Esophagus squamous epithelium (tissue), 5 donors: ENCODE measurements at regions not wholly inside any gene's neighbourhood (a gene's known extent, or its start where the extent isn't known, plus 50 kb on each side); places are given as distances from the start of the nearest gene placed in this dataset.

Experiments
- DNase-seq: peaks from one replicate; lab custom pipeline; 2025; lab: John Stamatoyannopoulos, UW
- H3K27ac ChIP-seq, 4 donors: fragments of 200-600 bp; sonication (generic); one replicate each; pipeline ENCODE4 v1.5.1; 2016 to 2019; ENCODE audit warnings: mild to moderate bottlenecking in 1 of 4
- H3K27me3 ChIP-seq, 4 donors: fragments of 200-600 bp; sonication (generic); 1 replicate in 3 of 4; 2 replicates in 1 of 4; pipeline versions ENCODE4 v1.5.1 to v1.6.0; 2017 to 2021; ENCODE audit warnings: antibody characterized with exemption in 1 of 4
- H3K36me3 ChIP-seq, 3 donors: fragments of 200-600 bp; sonication (generic); one replicate each; pipeline ENCODE4 v1.5.1; 2016 to 2019
- H3K4me1 ChIP-seq, 3 donors: fragments of 200-600 bp; sonication (generic); one replicate each; pipeline ENCODE4 v1.5.1; 2017 to 2019
- H3K4me3 ChIP-seq, 4 donors: fragments of 200-600 bp; sonication (generic); 1 replicate in 3 of 4; 2 replicates in 1 of 4; pipeline ENCODE4 v1.5.1; 2016 to 2019; ENCODE audit warnings: mild to moderate bottlenecking in 2 of 4, moderate library complexity in 1 of 4
- H3K9me3 ChIP-seq, 3 donors: fragments of 200-600 bp; sonication (generic); one replicate each; pipeline ENCODE4 v1.5.1; 2016 to 2019
- POLR2A ChIP-seq, 4 donors: fragments of 450-650 bp; IDR thresholded peaks; one replicate each; pipeline ENCODE4 v1.6.1; 2017; ENCODE audit warnings: antibody characterized with exemption in 4 of 4, mild to moderate bottlenecking in 4 of 4, moderate library complexity in 3 of 4
- WGBS, 2 donors: methylation state at CpG; one replicate each; pipeline ENCODE4 v1.1.5; 2018; 5-methylcytosine and 5-hydroxymethylcytosine counted together
- intact Hi-C: fragments of 100-400 bp; cut with DNase I; formaldehyde crosslinking; loops from one replicate; pipeline ENCODE4 v1.15.0; 2022
- TF ChIP-seq, protein P1 (sequence below), 6 experiments: fragments of 450-650 bp in 4 of 6; fragments of 200-600 bp in 2 of 6; sonication (generic) in 2 of 6; IDR thresholded peaks; one replicate each; pipeline ENCODE4 v1.5.1; 2016 to 2019; ENCODE audit warnings: antibody characterized with exemption in 6 of 6, mild to moderate bottlenecking in 4 of 6, moderate library complexity in 4 of 6
- donor health status: DM: yes; HTN: yes; CAD: no.

DNA sequence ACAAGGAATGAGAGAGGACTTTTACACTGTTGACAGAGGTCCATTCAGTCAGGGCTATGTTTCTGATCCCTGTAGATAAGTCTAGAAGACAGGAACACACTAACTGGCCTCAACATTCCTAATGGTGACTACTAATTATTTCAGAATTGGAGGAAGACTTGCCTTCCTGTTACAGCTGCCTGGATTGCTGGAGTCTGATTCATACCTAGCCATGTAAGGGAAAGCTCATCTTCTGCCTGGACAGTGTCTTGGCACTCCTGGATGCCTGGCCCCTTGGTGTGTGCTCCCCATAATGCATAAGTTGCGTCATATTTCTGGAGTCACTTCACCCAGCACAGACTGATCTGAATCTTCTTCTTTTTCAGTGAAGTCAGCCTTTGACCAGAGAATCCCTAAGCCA, 326.0 kb upstream of the RUNX1 start:
- 100% methylated on average over 1 of the region's 1 CpG for WGBS, 2 donors
- H3K27ac ChIP-seq, result no peak overlapping the region
- H3K36me3 ChIP-seq, result no peaks in the 10 kb centered on the region
- intact Hi-C loops, result no loop called here
- H3K27me3 ChIP-seq, result no peaks in the 10 kb centered on the region
- H3K4me1 ChIP-seq, result no peaks in the 10 kb centered on the region
- no peak for DNase-seq
- no peak overlapping the region for H3K4me3 ChIP-seq
- no peaks in the 10 kb centered on the region for H3K9me3 ChIP-seq
- no peak for TF ChIP-seq POLR2A (IDR thresholded peaks at IDR 0.05)
- TF ChIP-seq, protein P1, sequence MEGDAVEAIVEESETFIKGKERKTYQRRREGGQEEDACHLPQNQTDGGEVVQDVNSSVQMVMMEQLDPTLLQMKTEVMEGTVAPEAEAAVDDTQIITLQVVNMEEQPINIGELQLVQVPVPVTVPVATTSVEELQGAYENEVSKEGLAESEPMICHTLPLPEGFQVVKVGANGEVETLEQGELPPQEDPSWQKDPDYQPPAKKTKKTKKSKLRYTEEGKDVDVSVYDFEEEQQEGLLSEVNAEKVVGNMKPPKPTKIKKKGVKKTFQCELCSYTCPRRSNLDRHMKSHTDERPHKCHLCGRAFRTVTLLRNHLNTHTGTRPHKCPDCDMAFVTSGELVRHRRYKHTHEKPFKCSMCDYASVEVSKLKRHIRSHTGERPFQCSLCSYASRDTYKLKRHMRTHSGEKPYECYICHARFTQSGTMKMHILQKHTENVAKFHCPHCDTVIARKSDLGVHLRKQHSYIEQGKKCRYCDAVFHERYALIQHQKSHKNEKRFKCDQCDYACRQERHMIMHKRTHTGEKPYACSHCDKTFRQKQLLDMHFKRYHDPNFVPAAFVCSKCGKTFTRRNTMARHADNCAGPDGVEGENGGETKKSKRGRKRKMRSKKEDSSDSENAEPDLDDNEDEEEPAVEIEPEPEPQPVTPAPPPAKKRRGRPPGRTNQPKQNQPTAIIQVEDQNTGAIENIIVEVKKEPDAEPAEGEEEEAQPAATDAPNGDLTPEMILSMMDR (IDR thresholded peaks at IDR 0.05), result no peak

DNA sequence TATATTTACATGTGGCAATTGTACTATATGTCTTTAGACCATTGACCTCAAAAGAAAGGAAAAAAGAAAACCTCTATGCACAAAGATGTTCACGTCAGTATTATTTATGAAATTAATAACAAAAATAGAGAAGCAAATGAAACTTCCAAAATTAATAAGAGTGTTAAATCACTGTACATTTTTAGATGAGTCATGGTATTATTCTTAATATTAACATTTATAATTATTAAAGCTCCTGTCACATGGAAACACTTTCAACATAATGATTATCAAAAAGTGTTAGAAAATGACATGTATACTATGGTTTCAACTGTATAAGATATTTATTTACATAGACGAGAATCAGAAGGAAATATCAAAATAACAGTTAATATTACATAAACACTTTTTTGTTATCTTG, 324.9 kb upstream of the RUNX1 start:
- Histone ChIP-seq H3K27me3 (no peaks in the 10 kb centered on the region), H3K4me1 (no peaks in the 10 kb centered on the region), H3K36me3 (no peaks in the 10 kb centered on the region), H3K4me3 (no peak overlapping the region), H3K27ac (no peak overlapping the region), H3K9me3 (no peaks in the 10 kb centered on the region)
- intact Hi-C loops, result no loop called here
- WGBS, 2 donors, result 68 to 78% methylated on average over 2 of the region's 2 CpGs
- DNase-seq, result no peak
- TF ChIP-seq, protein P1 (IDR thresholded peaks at IDR 0.05), result no peak
- TF ChIP-seq POLR2A (IDR thresholded peaks at IDR 0.05), result no peak

DNA sequence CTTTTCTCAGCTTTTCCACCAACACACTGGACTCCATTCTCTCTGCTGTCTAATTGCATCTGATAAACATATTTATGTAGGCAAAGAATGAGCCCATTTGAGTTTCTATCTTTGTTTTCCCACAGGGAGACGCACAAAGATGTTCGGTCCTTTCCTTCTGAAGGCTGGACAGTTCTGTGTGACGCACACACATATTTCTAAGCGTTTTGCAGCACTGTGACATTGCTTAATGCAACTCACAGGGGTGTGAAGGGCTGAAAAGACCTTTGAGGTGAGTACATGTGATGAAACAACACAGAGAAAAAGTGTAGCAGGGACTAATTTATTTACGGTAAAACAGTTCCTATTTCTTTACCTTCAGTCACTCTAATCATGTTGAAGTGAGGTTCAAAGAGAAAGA, 323.1 kb upstream of the RUNX1 start:
- Histone ChIP-seq H3K4me3 (no peak overlapping the region), H3K27me3 (no peaks in the 10 kb centered on the region), H3K9me3 (no peaks in the 10 kb centered on the region), H3K36me3 (no peaks in the 10 kb centered on the region), H3K27ac (no peak overlapping the region), H3K4me1 (peaks cover 0 to 9% (median 0%) of the 10 kb centered on the region in 3 donors)
- no peak for DNase-seq
- TF ChIP-seq, protein P1 (IDR thresholded peaks at IDR 0.05), result no peak
- TF ChIP-seq POLR2A (IDR thresholded peaks at IDR 0.05), result no peak
- intact Hi-C loops, result no loop called here
- 89 to 98% methylated on average over 4 to 5 of the region's 5 CpGs for WGBS, 2 donors

DNA sequence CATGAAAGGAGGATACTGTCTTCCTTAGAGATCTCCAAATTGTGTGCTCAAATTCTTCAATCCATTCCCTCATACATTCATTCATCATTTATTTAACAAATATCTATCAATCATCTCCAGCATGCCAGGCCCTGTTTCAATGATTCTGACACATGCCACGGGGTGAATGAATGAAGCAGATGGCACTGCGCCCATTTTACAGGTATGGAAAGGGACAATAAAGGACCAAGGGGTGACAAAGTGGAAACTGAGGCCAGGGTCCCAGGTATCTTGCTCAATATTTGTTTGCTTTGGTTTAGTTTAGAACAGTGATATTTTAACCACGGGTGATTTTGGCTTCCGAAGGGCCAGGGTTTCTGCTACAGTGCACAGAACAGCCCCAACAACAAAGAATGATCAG, 321.6 kb upstream of the RUNX1 start:
- no peaks in the 10 kb centered on the region for H3K27me3 ChIP-seq
- TF ChIP-seq POLR2A (IDR thresholded peaks at IDR 0.05), result no peak
- TF ChIP-seq, protein P1 (IDR thresholded peaks at IDR 0.05), result no peak
- H3K27ac ChIP-seq, result no peak overlapping the region
- H3K4me3 ChIP-seq, result no peak overlapping the region
- H3K4me1 ChIP-seq, result peaks cover 0 to 13% (median 0%) of the 10 kb centered on the region in 3 donors
- H3K9me3 ChIP-seq, result no peaks in the 10 kb centered on the region
- H3K36me3 ChIP-seq, result no peaks in the 10 kb centered on the region
- WGBS, 2 donors, result 78 to 89% methylated on average over 4 of the region's 4 CpGs
- intact Hi-C loops, result no loop called here
- DNase-seq, result no peak

DNA sequence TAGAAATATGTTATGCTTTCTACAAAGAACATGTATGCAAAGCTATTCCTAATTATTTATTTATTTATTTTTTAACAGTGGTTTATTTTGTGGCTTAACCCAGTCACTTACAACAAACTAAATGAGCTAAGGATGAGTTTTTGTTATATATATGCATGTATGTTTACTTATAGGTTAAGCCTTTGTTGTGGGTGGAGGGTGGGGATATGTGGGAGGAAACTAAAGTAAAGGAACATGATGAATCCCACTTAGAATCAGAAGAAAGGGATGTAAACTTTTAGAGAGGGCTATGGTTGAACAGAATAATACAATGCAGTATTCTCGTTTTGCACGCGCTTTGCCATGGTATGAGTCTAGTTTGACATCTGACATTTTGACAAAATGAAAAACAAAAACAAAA, 321.0 kb upstream of the RUNX1 start:
- H3K4me3 ChIP-seq, result no peak overlapping the region
- no peak for TF ChIP-seq POLR2A (IDR thresholded peaks at IDR 0.05)
- TF ChIP-seq, protein P1 (IDR thresholded peaks at IDR 0.05), result no peak
- intact Hi-C loops, result no loop called here
- no peaks in the 10 kb centered on the region for H3K9me3 ChIP-seq
- WGBS, 2 donors, result 85 to 92% methylated on average over 3 of the region's 3 CpGs
- H3K27me3 ChIP-seq, result no peaks in the 10 kb centered on the region
- H3K36me3 ChIP-seq, result no peaks in the 10 kb centered on the region
- H3K4me1 ChIP-seq, result peaks cover 0 to 13% (median 0%) of the 10 kb centered on the region in 3 donors
- no peak for DNase-seq
- no peak overlapping the region for H3K27ac ChIP-seq
